HAP-1 (cell line): ENCODE measurements at regions not wholly inside any gene's neighbourhood (a gene's known extent, or its start where the extent isn't known, plus 50 kb on each side); places are given as distances from the start of the nearest gene placed in this dataset.

Experiments
- DNase-seq, 2 experiments: peaks; one replicate each; pipeline ENCODE4 v3.0.0-alpha.2; 2016 to 2020; ENCODE audit warnings: low spot score in 2 of 2
- H3K27me3 ChIP-seq: fragments of 250-450 bp; sonication (Bioruptor Pico); 2 replicates; pipeline ENCODE4 v1.5.1; 2020; ENCODE audit warnings: low read depth, mild to moderate bottlenecking, moderate library complexity
- H3K36me3 ChIP-seq: fragments of 250-450 bp; sonication (Bioruptor Pico); replicated peaks from 2 replicates; pipeline ENCODE4 v1.5.1; 2020; ENCODE audit warnings: mild to moderate bottlenecking
- H3K4me1 ChIP-seq: fragments of 250-450 bp; sonication (Bioruptor Pico); 2 replicates; pipeline ENCODE4 v1.5.1; 2020; ENCODE audit warnings: mild to moderate bottlenecking
- H3K4me3 ChIP-seq: fragments of 250-450 bp; sonication (Bioruptor Pico); 2 replicates; pipeline ENCODE4 v1.5.1; 2020; ENCODE audit warnings: mild to moderate bottlenecking, moderate library complexity
- H3K9me3 ChIP-seq: fragments of 250-450 bp; sonication (Bioruptor Pico); 2 replicates; pipeline ENCODE4 v1.5.1; 2020; ENCODE audit warnings: mild to moderate bottlenecking, moderate library complexity
- in situ Hi-C: fragments of 300-500 bp; cut with MboI; formaldehyde crosslinking; loops from 3 replicates; pipeline ENCODE4 v1.14.3; 2020; ENCODE audit warnings: low sequenced_read_pairs, inconsistent platforms, mixed read lengths

- Histone ChIP-seq H3K36me3 (no peaks in the 10 kb centered on the region), H3K9me3 (no peaks in the 10 kb centered on the region), H3K4me3 (no peak overlapping the region), H3K4me1 (no peaks in the 10 kb centered on the region), H3K27me3 (peaks cover 11% of the 10 kb centered on the region)
- DNase-seq: peak; percentile 28 to 56
- in situ Hi-C loops: no loop called here
Observed at GRCh38 chr18:25896178-25896780, 194.1 kb downstream of the SS18 start.

GRCh38 chr18:25895518-25895917, 194.9 kb downstream of the SS18 start:
- in situ Hi-C loops: no loop called here
- Histone ChIP-seq H3K4me3 (no peak overlapping the region), H3K36me3 (no peaks in the 10 kb centered on the region), H3K9me3 (no peaks in the 10 kb centered on the region), H3K27me3 (peaks cover 11% of the 10 kb centered on the region), H3K4me1 (no peaks in the 10 kb centered on the region)
- no peak for DNase-seq

- H3K4me1 ChIP-seq: no peaks in the 10 kb centered on the region
- H3K27me3 ChIP-seq: no peaks in the 10 kb centered on the region
- H3K4me3 ChIP-seq: no peak overlapping the region
- in situ Hi-C loops: no loop called here
- H3K36me3 ChIP-seq: no peaks in the 10 kb centered on the region
- DNase-seq: no peak
- no peaks in the 10 kb centered on the region for H3K9me3 ChIP-seq
Observed at GRCh38 chr18:25886283-25886682, 204.1 kb downstream of the SS18 start.

- H3K27me3 ChIP-seq: no peaks in the 10 kb centered on the region
- H3K4me1 ChIP-seq: no peaks in the 10 kb centered on the region
- H3K36me3 ChIP-seq: no peaks in the 10 kb centered on the region
- H3K4me3 ChIP-seq: no peak overlapping the region
- DNase-seq: no peak
- in situ Hi-C loops: no loop called here
- H3K9me3 ChIP-seq: no peaks in the 10 kb centered on the region
Observed at GRCh38 chr18:25883091-25883490, 207.3 kb downstream of the SS18 start.

GRCh38 chr18:25881149-25881548, 209.3 kb downstream of the SS18 start:
- no peak overlapping the region for H3K4me3 ChIP-seq
- no peaks in the 10 kb centered on the region for H3K4me1 ChIP-seq
- no peaks in the 10 kb centered on the region for H3K9me3 ChIP-seq
- in situ Hi-C loops: no loop called here
- H3K36me3 ChIP-seq: no peaks in the 10 kb centered on the region
- no peak for DNase-seq
- no peaks in the 10 kb centered on the region for H3K27me3 ChIP-seq

GRCh38 chr18:25880441-25880840, 210.0 kb downstream of the SS18 start:
- Histone ChIP-seq H3K27me3 (no peaks in the 10 kb centered on the region), H3K36me3 (no peaks in the 10 kb centered on the region), H3K4me3 (no peak overlapping the region), H3K9me3 (no peaks in the 10 kb centered on the region), H3K4me1 (no peaks in the 10 kb centered on the region)
- in situ Hi-C loops: no loop called here
- no peak for DNase-seq

- no peaks in the 10 kb centered on the region for H3K36me3 ChIP-seq
- H3K9me3 ChIP-seq: no peaks in the 10 kb centered on the region
- no peak for DNase-seq
- in situ Hi-C loops: no loop called here
- H3K4me3 ChIP-seq: no peak overlapping the region
- H3K27me3 ChIP-seq: no peaks in the 10 kb centered on the region
- no peaks in the 10 kb centered on the region for H3K4me1 ChIP-seq
Observed at GRCh38 chr18:25876330-25876948, 214.0 kb downstream of the SS18 start.

GRCh38 chr18:25875551-25876240, 214.7 kb downstream of the SS18 start:
- in situ Hi-C loops: no loop called here
- no peaks in the 10 kb centered on the region for H3K9me3 ChIP-seq
- no peak for DNase-seq

GRCh38 chr18:25873833-25874232, 216.6 kb downstream of the SS18 start:
- H3K27me3 ChIP-seq: no peaks in the 10 kb centered on the region
- H3K36me3 ChIP-seq: no peaks in the 10 kb centered on the region
- no peak overlapping the region for H3K4me3 ChIP-seq
- no peak for DNase-seq
- in situ Hi-C loops: no loop called here
- no peaks in the 10 kb centered on the region for H3K4me1 ChIP-seq
- H3K9me3 ChIP-seq: no peaks in the 10 kb centered on the region

More at GRCh38 chr18:25875551-25876240, 214.7 kb downstream of the SS18 start:
- H3K4me1 ChIP-seq: no peaks in the 10 kb centered on the region
- H3K27me3 ChIP-seq: no peaks in the 10 kb centered on the region
- no peaks in the 10 kb centered on the region for H3K36me3 ChIP-seq
- no peak overlapping the region for H3K4me3 ChIP-seq

GRCh38 chr18:25866331-25866730, 224.1 kb downstream of the SS18 start:
- H3K36me3 ChIP-seq: no peaks in the 10 kb centered on the region
- DNase-seq: no peak
- H3K9me3 ChIP-seq: no peaks in the 10 kb centered on the region
- no peaks in the 10 kb centered on the region for H3K27me3 ChIP-seq
- no peaks in the 10 kb centered on the region for H3K4me1 ChIP-seq
- H3K4me3 ChIP-seq: no peak overlapping the region
- in situ Hi-C loops: no loop called here

GRCh38 chr18:25862881-25863600, 227.4 kb downstream of the SS18 start:
- no peak for DNase-seq

GRCh38 chr18:25853691-25854433, 236.6 kb downstream of the SS18 start:
- no peak for DNase-seq
- H3K27me3 ChIP-seq: no peaks in the 10 kb centered on the region
- in situ Hi-C loops: no loop called here
- no peak overlapping the region for H3K4me3 ChIP-seq
- no peaks in the 10 kb centered on the region for H3K36me3 ChIP-seq
- H3K4me1 ChIP-seq: no peaks in the 10 kb centered on the region
- H3K9me3 ChIP-seq: no peaks in the 10 kb centered on the region

More at GRCh38 chr18:25862881-25863600, 227.4 kb downstream of the SS18 start:
- no peaks in the 10 kb centered on the region for H3K4me1 ChIP-seq
- no peaks in the 10 kb centered on the region for H3K9me3 ChIP-seq
- no peaks in the 10 kb centered on the region for H3K36me3 ChIP-seq
- in situ Hi-C loops: no loop called here
- H3K27me3 ChIP-seq: no peaks in the 10 kb centered on the region
- H3K4me3 ChIP-seq: no peak overlapping the region

GRCh38 chr18:25843791-25844190, 246.6 kb downstream of the SS18 start:
- Histone ChIP-seq H3K4me1 (no peaks in the 10 kb centered on the region), H3K27me3 (0 out of 2 replicates have a peak, but pooled peaks cover 2% of the 10 kb centered on the region), H3K9me3 (no peaks in the 10 kb centered on the region), H3K36me3 (no peaks in the 10 kb centered on the region), H3K4me3 (no peak overlapping the region)
- in situ Hi-C loops: no loop called here
- DNase-seq: no peak
